IMR-90 (cell line): ENCODE measurements at regions not wholly inside any gene's neighbourhood (a gene's known extent, or its start where the extent isn't known, plus 50 kb on each side); places are given as distances from the start of the nearest gene placed in this dataset.

Experiments
- ATAC-seq: fragments of 200-7000 bp; cut with Tn5 transposase; 2 replicates; pipeline ENCODE4 v1.9.1; 2020; ENCODE audit warnings: low read depth, mild to moderate bottlenecking, moderate library complexity
- BruUV-seq: library from RNA; stranded (reverse); fragments of 400-500 nt; replicated peaks from 2 replicates; lab custom pipeline; 2021; lab: Mats Ljungman, UMichigan
- CTCF ChIA-PET: fragments of 300-600 bp; formaldehyde crosslinking; extraction: SDS; loops from one replicate; lab custom pipeline; 2021; ENCODE audit warnings: antibody characterized with exemption; lab: Yijun Ruan, JAX
- POLR2A ChIA-PET: fragments of 300-600 bp; sonication (Branson Sonifier 250); formaldehyde crosslinking; loops from one replicate; lab custom pipeline; 2022; ENCODE audit warnings: antibody characterized with exemption; ENCODE audit not compliant: unreplicated experiment; lab: Charles Lee
- DNase-seq: peaks from one replicate; pipeline ENCODE4 v3.0.0; 2013
- H2AFZ ChIP-seq: replicated peaks from 2 replicates; pipeline ENCODE3; 2013; ENCODE audit warnings: low read length, mild to moderate bottlenecking; ENCODE audit not compliant: poor library complexity
- H2AK5ac ChIP-seq: 2 replicates; pipeline ENCODE4 v1.6.1; 2013; ENCODE audit warnings: low read depth, low read length, inconsistent platforms
- H2AK9ac ChIP-seq: replicated peaks from 2 replicates; pipeline ENCODE3; 2013; ENCODE audit warnings: mild to moderate bottlenecking, low read depth, low read length, moderate library complexity; ENCODE audit not compliant: poor library complexity
- H2BK120ac ChIP-seq: 2 replicates; pipeline ENCODE4 v1.6.1; 2013; ENCODE audit warnings: low read depth, low read length, inconsistent platforms
- H2BK15ac ChIP-seq: 3 replicates; pipeline ENCODE4 v1.6.1; 2013; ENCODE audit warnings: low read depth, low read length, inconsistent platforms
- H2BK20ac ChIP-seq: 2 replicates; pipeline ENCODE4 v1.6.1; 2013; ENCODE audit warnings: low read depth, mild to moderate bottlenecking, inconsistent platforms, low read length, moderate library complexity
- H2BK5ac ChIP-seq: 2 replicates; pipeline ENCODE4 v1.6.1; 2013; ENCODE audit warnings: mild to moderate bottlenecking, low read depth, low read length, inconsistent platforms; ENCODE audit not compliant: poor library complexity, severe bottlenecking
- H3K14ac ChIP-seq: replicated peaks from 2 replicates; pipeline ENCODE4 v1.6.1; 2013; ENCODE audit warnings: low read depth, low read length, inconsistent platforms
- H3K18ac ChIP-seq: 2 replicates; pipeline ENCODE4 v1.6.1; 2013; ENCODE audit warnings: low read depth, low read length, control low read depth
- H3K23ac ChIP-seq: 2 replicates; pipeline ENCODE4 v1.6.1; 2013; ENCODE audit warnings: low read depth, low read length, inconsistent platforms
- H3K27ac ChIP-seq: 2 replicates; pipeline ENCODE4 v1.5.1; 2013; ENCODE audit warnings: mild to moderate bottlenecking, control low read depth, low read length; ENCODE audit not compliant: insufficient read depth
- H3K27me3 ChIP-seq: 2 replicates; pipeline ENCODE4 v1.6.1; 2013; ENCODE audit warnings: low read length; ENCODE audit not compliant: control insufficient read depth, insufficient read depth
- H3K36me3 ChIP-seq: 2 replicates; pipeline ENCODE4 v1.6.1; 2013; ENCODE audit warnings: low read length, mixed read lengths; ENCODE audit not compliant: control insufficient read depth, insufficient read depth
- H3K4ac ChIP-seq: 2 replicates; pipeline ENCODE4 v1.6.1; 2013; ENCODE audit warnings: low read depth, low read length, inconsistent platforms
- H3K4me1 ChIP-seq: 2 replicates; pipeline ENCODE4 v1.6.1; 2013; ENCODE audit warnings: low read length, mixed read lengths; ENCODE audit not compliant: control insufficient read depth, insufficient read depth
- H3K4me2 ChIP-seq: 2 replicates; pipeline ENCODE4 v1.6.1; 2013; ENCODE audit warnings: low read depth, mild to moderate bottlenecking, control low read depth, low read length, moderate library complexity
- H3K4me3 ChIP-seq: 2 replicates; pipeline ENCODE4 v1.5.1; 2013; ENCODE audit warnings: low read depth, mild to moderate bottlenecking, control low read depth, low read length, moderate library complexity; ENCODE audit not compliant: insufficient read depth
- H3K56ac ChIP-seq: 2 replicates; pipeline ENCODE4 v1.6.1; 2013; ENCODE audit warnings: low read length, inconsistent platforms; ENCODE audit not compliant: insufficient read depth; ENCODE audit errors: extremely low read depth
- H3K79me1 ChIP-seq, 2 experiments: 2 replicates each; pipeline ENCODE4 v1.6.1; 2013; ENCODE audit warnings: low read length in 2 of 2, inconsistent platforms in 1 of 2, low read depth in 1 of 2
- H3K9ac ChIP-seq: 2 replicates; pipeline ENCODE4 v1.6.1; 2013; ENCODE audit warnings: low read depth, low read length, control low read depth
- H3K9me1 ChIP-seq: 2 replicates; pipeline ENCODE4 v1.6.1; 2013; ENCODE audit warnings: low read length, inconsistent platforms; ENCODE audit not compliant: insufficient read depth
- H3K9me3 ChIP-seq: 2 replicates; pipeline ENCODE4 v1.6.1; 2013; ENCODE audit warnings: low read length; ENCODE audit not compliant: control insufficient read depth, insufficient read depth
- H4K20me1 ChIP-seq: 2 replicates; pipeline ENCODE4 v1.6.1; 2013; ENCODE audit warnings: low read length, inconsistent platforms; ENCODE audit not compliant: insufficient read depth
- H4K5ac ChIP-seq: 2 replicates; pipeline ENCODE4 v1.6.1; 2013; ENCODE audit warnings: mild to moderate bottlenecking, low read depth, low read length, control low read depth
- H4K8ac ChIP-seq, 2 experiments: 2 replicates each; pipeline ENCODE4 v1.6.1; 2013; ENCODE audit warnings: low read depth in 2 of 2, low read length in 2 of 2, control low read depth in 1 of 2, inconsistent platforms in 1 of 2
- H4K91ac ChIP-seq: 2 replicates; pipeline ENCODE4 v1.6.1; 2013; ENCODE audit warnings: low read depth, low read length, inconsistent platforms; ENCODE audit not compliant: insufficient read depth
- FOS ChIP-seq: fragments of 150-350 bp; IDR thresholded peaks from 2 replicates; pipeline ENCODE4 v1.6.1; 2016; ENCODE audit warnings: low read depth, low read length
- WGBS, 2 experiments: methylation state at CpG; one replicate each; pipeline versions ENCODE4 v1.1.5 to v1.1.7; 2013; ENCODE audit warnings: missing lambda C conversion rate in 2 of 2; ENCODE audit not compliant: insufficient read length in 1 of 2; ENCODE audit errors: extremely low coverage in 2 of 2; 5-methylcytosine and 5-hydroxymethylcytosine counted together
- dilution Hi-C: fragments of 300-500 bp; cut with HindIII; formaldehyde crosslinking; loops from one replicate; pipeline ENCODE4 v1.14.3; 2018; ENCODE audit warnings: low sequenced_read_pairs; ENCODE audit not compliant: unreplicated experiment
- in situ Hi-C: fragments of 300-500 bp; cut with MboI; formaldehyde crosslinking; loops from 3 replicates; pipeline ENCODE4 v1.14.3; 2019; ENCODE audit warnings: low sequenced_read_pairs, inconsistent platforms, mixed read lengths
- intact Hi-C: fragments of 100-400 bp; cut with micrococcal nuclease; formaldehyde crosslinking; loops from 2 replicates; pipeline ENCODE4 v1.10.0; 2022

DNA sequence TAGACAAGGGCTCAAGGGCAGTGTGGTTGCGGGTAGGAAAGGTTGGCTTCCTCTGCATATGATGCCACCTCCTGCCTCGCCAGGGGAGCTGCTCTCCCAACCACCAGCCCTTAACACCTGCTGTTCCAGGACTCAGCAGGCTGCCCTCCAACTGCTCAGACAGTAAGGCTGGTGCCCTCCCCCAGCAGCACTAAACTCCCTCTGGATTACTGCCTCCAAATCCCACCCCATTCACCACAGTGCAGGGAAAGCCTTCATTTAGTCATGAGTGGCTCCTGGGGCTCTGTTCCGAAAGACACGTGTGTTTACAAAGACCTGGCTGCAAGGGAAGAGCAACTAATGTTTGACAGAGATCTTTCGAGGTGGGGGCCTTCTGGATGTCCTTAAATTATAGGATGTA lies 437.2 kb upstream of the MKI67 start:
- H3K4me2 ChIP-seq = no peak overlapping the region
- no peaks in the 10 kb centered on the region for H4K20me1 ChIP-seq
- no peaks in the 10 kb centered on the region for H3K79me1 ChIP-seq
- H2BK20ac ChIP-seq = no peak overlapping the region
- in situ Hi-C loops = no loop called here
- H3K14ac ChIP-seq = no peak overlapping the region
- no TSS peak for BruUV-seq
- H3K9ac ChIP-seq = no peak overlapping the region
- WGBS, 2 experiments = no CpG with 5 or more reads among the region's 5 CpGs
- H2AFZ ChIP-seq = no peak overlapping the region
- no peak overlapping the region for H2AK5ac ChIP-seq
- CTCF ChIA-PET = no interaction called here
- H2BK120ac ChIP-seq = no peak overlapping the region
- no peak overlapping the region for H4K8ac ChIP-seq
- H3K9me1 ChIP-seq = no peaks in the 10 kb centered on the region
- H2BK15ac ChIP-seq = no peak overlapping the region
- no peak overlapping the region for H3K18ac ChIP-seq
- DNase-seq = no peak
- no peak overlapping the region for H4K91ac ChIP-seq
- no peak overlapping the region for H3K27ac ChIP-seq
- H3K56ac ChIP-seq = no peak overlapping the region
- H3K36me3 ChIP-seq = no peaks in the 10 kb centered on the region
- ATAC-seq = no peak
- POLR2A ChIA-PET = no interaction called here
- H3K4me3 ChIP-seq = no peak overlapping the region
- H3K27me3 ChIP-seq = no peaks in the 10 kb centered on the region
- H3K4ac ChIP-seq = no peak overlapping the region
- H2BK5ac ChIP-seq = no peak overlapping the region
- H2AK9ac ChIP-seq = no peak overlapping the region
- no peak for TF ChIP-seq FOS
- H3K4me1 ChIP-seq = no peaks in the 10 kb centered on the region
- dilution Hi-C loops = no loop called here
- H4K5ac ChIP-seq = no peak overlapping the region
- H3K9me3 ChIP-seq = peaks cover 40% of the 10 kb centered on the region
- intact Hi-C loops = no loop called here
- no peak overlapping the region for H3K23ac ChIP-seq
